GM12878 (cell line): ENCODE measurements at regions not wholly inside any gene's neighbourhood (a gene's known extent, or its start where the extent isn't known, plus 50 kb on each side); places are given as distances from the start of the nearest gene placed in this dataset.

Experiments used
- ATAC-seq: fragments of 200-7000 bp; cut with Tn5 transposase; 3 replicates; pipeline ENCODE4 v1.9.1; 2020; ENCODE audit warnings: mild to moderate bottlenecking, moderate library complexity
- BruUV-seq: library from RNA; stranded (reverse); fragments of 400-500 nt; replicated peaks from 2 replicates; lab custom pipeline; 2021; lab: Mats Ljungman, UMichigan
- CTCF ChIA-PET: fragments of 300-600 bp; sonication (Branson Sonifier 250); formaldehyde crosslinking; extraction: SDS; loops from one replicate; lab custom pipeline; 2021; ENCODE audit warnings: inconsistent platforms; lab: Yijun Ruan, JAX
- POLR2A ChIA-PET: fragments of 350-600 bp; formaldehyde crosslinking; extraction: SDS; loops from one replicate; lab custom pipeline; 2021; ENCODE audit warnings: inconsistent platforms; lab: Charles Lee
- RAD21 ChIA-PET: fragments of 300-600 bp; sonication (Branson Sonifier 250); formaldehyde crosslinking; loops from one replicate; lab custom pipeline; 2023; ENCODE audit warnings: antibody characterized with exemption; ENCODE audit not compliant: unreplicated experiment; lab: Charles Lee
- SMC1A ChIA-PET: fragments of 300-600 bp; sonication (Branson Sonifier 250); formaldehyde crosslinking; loops from one replicate; lab custom pipeline; 2023; ENCODE audit not compliant: unreplicated experiment, uncharacterized antibody; lab: Charles Lee
- DNase-seq: peaks from one replicate; pipeline ENCODE4 v3.0.0-alpha.2; 2011; ENCODE audit warnings: low read depth, low spot score
- FAIRE-seq: peaks from 3 replicates; lab custom pipeline; 2011; peaks lifted over from hg19 to GRCh38; lab: Jason Lieb, UNC
- H2AFZ ChIP-seq: 2 replicates; pipeline ENCODE4 v1.6.0; 2011; ENCODE audit warnings: low read depth, low read length, control low read depth; ENCODE audit not compliant: control insufficient read depth
- H3K27ac ChIP-seq: 2 replicates; pipeline ENCODE4 v1.5.1; 2011; ENCODE audit warnings: control low read depth; ENCODE audit not compliant: control insufficient read depth, insufficient read depth
- H3K27me3 ChIP-seq, 2 experiments: replicated peaks in 1 of 2; 2 replicates each; pipeline versions ENCODE4 v1.6.0 to v1.6.1; 2011; ENCODE audit warnings: low read length in 1 of 2; ENCODE audit not compliant: control insufficient read depth in 2 of 2, insufficient read depth in 2 of 2
- H3K36me3 ChIP-seq, 2 experiments: 2 replicates each; pipeline ENCODE4 v1.5.1; 2011; ENCODE audit warnings: low read length in 1 of 2; ENCODE audit not compliant: control insufficient read depth in 2 of 2, insufficient read depth in 2 of 2
- H3K4me1 ChIP-seq: 2 replicates; pipeline ENCODE4 v1.6.1; 2011; ENCODE audit warnings: mild to moderate bottlenecking, low read length, moderate library complexity, mixed read lengths; ENCODE audit not compliant: control insufficient read depth, insufficient read depth
- H3K4me2 ChIP-seq: 2 replicates; pipeline ENCODE4 v1.6.0; 2011; ENCODE audit warnings: control low read depth; ENCODE audit not compliant: control insufficient read depth, insufficient read depth
- H3K4me3 ChIP-seq: fragments of 200-600 bp; sonication (generic); 2 replicates; pipeline ENCODE4 v1.5.1; 2016
- H3K79me2 ChIP-seq: 2 replicates; pipeline ENCODE4 v1.6.0; 2011; ENCODE audit warnings: low read length; ENCODE audit not compliant: control insufficient read depth, insufficient read depth
- H3K9ac ChIP-seq: 2 replicates; pipeline ENCODE4 v1.8.0; 2011; ENCODE audit warnings: low read length, control low read depth, mixed read lengths; ENCODE audit not compliant: control insufficient read depth, insufficient read depth
- H3K9me3 ChIP-seq: replicated peaks from 3 replicates; pipeline ENCODE4 v1.5.1; 2011; ENCODE audit warnings: mild to moderate bottlenecking, low read length; ENCODE audit not compliant: control insufficient read depth, insufficient read depth
- H4K20me1 ChIP-seq: 2 replicates; pipeline ENCODE4 v1.6.0; 2011; ENCODE audit not compliant: control insufficient read depth, insufficient read depth
- ATF7 ChIP-seq: fragments of 450-650 bp; IDR thresholded peaks from 2 replicates; pipeline ENCODE4 v1.6.1; 2016; ENCODE audit warnings: low read depth, mild to moderate bottlenecking
- BMI1 ChIP-seq: fragments of 450-650 bp; IDR thresholded peaks from 2 replicates; pipeline ENCODE4 v1.6.1; 2016; ENCODE audit warnings: mild to moderate bottlenecking, moderate library complexity, borderline replicate concordance
- CBX3 ChIP-seq: fragments of 200-600 bp; sonication (generic); IDR thresholded peaks from 2 replicates; pipeline ENCODE4 v1.6.1; 2016; ENCODE audit warnings: low read depth, borderline replicate concordance
- CBX5 ChIP-seq: sonication (generic); IDR thresholded peaks from 2 replicates; pipeline ENCODE4 v1.6.1; 2016; ENCODE audit warnings: low read depth, moderate library complexity, mild to moderate bottlenecking, inconsistent platforms
- SIN3A ChIP-seq: IDR thresholded peaks from 2 replicates; pipeline ENCODE4 v1.6.1; 2012; ENCODE audit warnings: low read depth, low read length, improper control_type of control experiment
- SMAD5 ChIP-seq: IDR thresholded peaks from 2 replicates; pipeline ENCODE4 v1.6.1; 2016; ENCODE audit warnings: antibody characterized with exemption, low read depth
- YY1 ChIP-seq: IDR thresholded peaks from 2 replicates; pipeline ENCODE4 v1.6.1; 2011; ENCODE audit warnings: low read depth, mild to moderate bottlenecking, low read length
- ZSCAN29 ChIP-seq: fragments of 450-650 bp; IDR thresholded peaks from 2 replicates; pipeline ENCODE4 v1.6.1; 2017; ENCODE audit warnings: mild to moderate bottlenecking, moderate library complexity
- ZZZ3 ChIP-seq: IDR thresholded peaks from 2 replicates; pipeline ENCODE4 v1.6.1; 2011; ENCODE audit warnings: low read depth; ENCODE audit not compliant: control insufficient read depth, insufficient read length
- WGBS: methylation state at CpG from one replicate; pipeline ENCODE4 v1.1.6; 2016; ENCODE audit warnings: low lambda C conversion rate; ENCODE audit not compliant: insufficient replicate concordance, insufficient coverage; ENCODE audit errors: missing lambda C conversion rate; 5-methylcytosine and 5-hydroxymethylcytosine counted together
- in situ Hi-C: fragments of 300-500 bp; cut with MboI; formaldehyde crosslinking; loops from 9 replicates; pipeline ENCODE4 v1.14.3; 2018; ENCODE audit warnings: mixed read lengths
- intact Hi-C: fragments of 100-400 bp; cut with micrococcal nuclease; formaldehyde crosslinking; loops from one replicate; pipeline ENCODE4 v1.14.2; 2022; ENCODE audit not compliant: unreplicated experiment

DNA sequence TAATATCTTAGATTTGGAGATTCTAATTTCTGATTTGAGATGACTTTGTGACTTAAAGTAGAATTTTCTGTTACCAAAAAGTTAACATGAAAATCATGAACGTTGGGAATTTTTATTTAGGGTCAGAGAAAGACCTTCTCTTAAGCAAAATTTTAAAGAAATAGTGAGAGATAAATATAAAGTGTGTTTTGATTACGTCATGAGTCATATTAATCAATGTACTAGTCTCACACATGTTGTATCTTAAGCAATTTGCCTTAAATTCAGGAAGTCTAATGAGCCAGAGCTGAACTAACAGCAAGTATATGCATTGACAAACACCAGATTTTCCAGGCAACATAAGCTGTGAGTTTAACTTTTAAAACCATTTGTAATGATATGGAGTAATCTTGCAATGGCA lies 765.5 kb upstream of the SORCS1 start:
- CTCF ChIA-PET = interaction anchor here (3.1 to 3.7 kb wide), 2 partner anchors 16 to 274 kb away, joined by 8 to 25 read pairs; no protein-coding TSS in a partner anchor
- 3% methylated on average over 2 of the region's 2 CpGs for WGBS
- Histone ChIP-seq H3K27me3 (no peaks in the 10 kb centered on the region), H3K36me3 (no peaks in the 10 kb centered on the region), H3K4me1 (no peaks in the 10 kb centered on the region), H3K79me2 (no peaks in the 10 kb centered on the region), H3K4me3 (no peak overlapping the region), H3K9ac (no peak overlapping the region), H3K27ac (no peak overlapping the region), H2AFZ (no peak overlapping the region), H4K20me1 (no peaks in the 10 kb centered on the region), H3K4me2 (no peak overlapping the region), H3K9me3 (no peaks in the 10 kb centered on the region)
- TF ChIP-seq SIN3A (no peak), BMI1 (no peak), ZZZ3 (no peak), CBX3 (no peak), ZSCAN29 (no peak), ATF7 (0 out of 2 replicates have a peak, but pooled peaks have one; percentile 26), SMAD5 (no peak)
- no peak for DNase-seq
- no peak for ATAC-seq
- no TSS peak for BruUV-seq
- RAD21 ChIA-PET = interaction anchor here (1.7 kb wide), 1 partner anchor 16 kb away, joined by 8 read pairs; no protein-coding TSS in a partner anchor
- intact Hi-C loops (no loop called here), in situ Hi-C loops (no loop called here)
- no peak for FAIRE-seq
- SMC1A ChIA-PET = interaction anchor here (1.2 to 1.5 kb wide), 3 partner anchors 10 to 517 kb away, joined by 3 read pairs; no protein-coding TSS in a partner anchor
- POLR2A ChIA-PET = no interaction called here

DNA sequence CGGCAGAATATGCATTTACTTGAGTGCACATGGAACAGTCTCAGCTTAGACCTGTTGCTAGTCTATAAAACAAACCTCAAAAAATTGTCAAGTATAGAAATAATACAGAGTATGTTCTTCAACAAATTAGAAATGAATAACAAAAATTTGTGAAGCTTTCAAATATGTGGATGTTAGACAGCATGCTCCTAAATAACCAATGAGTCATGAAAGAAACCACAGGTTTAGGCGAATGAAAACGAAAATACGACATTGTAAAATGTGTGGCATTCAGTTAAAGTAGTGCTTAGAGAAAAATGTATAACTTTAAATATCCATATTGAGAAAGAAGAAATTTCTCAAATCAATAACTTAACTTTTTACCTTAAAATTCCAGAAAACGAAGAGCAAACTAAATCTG lies 760.0 kb upstream of the SORCS1 start:
- H3K79me2 ChIP-seq = no peaks in the 10 kb centered on the region
- no peak overlapping the region for H2AFZ ChIP-seq
- 41% methylated on average over 5 of the region's 5 CpGs for WGBS
- H3K9me3 ChIP-seq = no peaks in the 10 kb centered on the region; the same call in 2 of the 3 replicates
- no TSS peak for BruUV-seq
- SMC1A ChIA-PET = interaction anchor here (0.8 to 1.5 kb wide), 6 partner anchors 9 to 280 kb away, joined by 3 to 8 read pairs (median 4); no protein-coding TSS in a partner anchor
- H3K27me3 ChIP-seq = no peaks in the 10 kb centered on the region
- no peaks in the 10 kb centered on the region for H3K4me1 ChIP-seq
- DNase-seq (no peak), ATAC-seq (no peak), FAIRE-seq (no peak)
- H3K9ac ChIP-seq = no peak overlapping the region
- H3K4me3 ChIP-seq = no peak overlapping the region
- in situ Hi-C loops (no loop called here), intact Hi-C loops (no loop called here)
- H3K36me3 ChIP-seq = no peaks in the 10 kb centered on the region
- TF ChIP-seq ZZZ3 = no peak
- no peak for TF ChIP-seq CBX5
- TF ChIP-seq YY1 = no peak
- TF ChIP-seq, all 136 proteins: peak for 0
- POLR2A ChIA-PET = no interaction called here
- Histone ChIP-seq H3K27ac (no peak overlapping the region), H3K4me2 (no peak overlapping the region), H4K20me1 (no peaks in the 10 kb centered on the region)
- RAD21 ChIA-PET = interaction anchor here (1.0 kb wide), 1 partner anchor 12 kb away, joined by 4 read pairs; no protein-coding TSS in a partner anchor
- CTCF ChIA-PET = interaction anchor here (1.2 kb wide), 1 partner anchor 9 kb away, joined by 3 read pairs; no protein-coding TSS in a partner anchor
